ENCODE measurements at regions not wholly inside any gene's neighbourhood (a gene's known extent, or its start where the extent isn't known, plus 50 kb on each side); places are given as distances from the start of the nearest gene placed in this dataset.

- TF ChIP-seq, protein P1, sequence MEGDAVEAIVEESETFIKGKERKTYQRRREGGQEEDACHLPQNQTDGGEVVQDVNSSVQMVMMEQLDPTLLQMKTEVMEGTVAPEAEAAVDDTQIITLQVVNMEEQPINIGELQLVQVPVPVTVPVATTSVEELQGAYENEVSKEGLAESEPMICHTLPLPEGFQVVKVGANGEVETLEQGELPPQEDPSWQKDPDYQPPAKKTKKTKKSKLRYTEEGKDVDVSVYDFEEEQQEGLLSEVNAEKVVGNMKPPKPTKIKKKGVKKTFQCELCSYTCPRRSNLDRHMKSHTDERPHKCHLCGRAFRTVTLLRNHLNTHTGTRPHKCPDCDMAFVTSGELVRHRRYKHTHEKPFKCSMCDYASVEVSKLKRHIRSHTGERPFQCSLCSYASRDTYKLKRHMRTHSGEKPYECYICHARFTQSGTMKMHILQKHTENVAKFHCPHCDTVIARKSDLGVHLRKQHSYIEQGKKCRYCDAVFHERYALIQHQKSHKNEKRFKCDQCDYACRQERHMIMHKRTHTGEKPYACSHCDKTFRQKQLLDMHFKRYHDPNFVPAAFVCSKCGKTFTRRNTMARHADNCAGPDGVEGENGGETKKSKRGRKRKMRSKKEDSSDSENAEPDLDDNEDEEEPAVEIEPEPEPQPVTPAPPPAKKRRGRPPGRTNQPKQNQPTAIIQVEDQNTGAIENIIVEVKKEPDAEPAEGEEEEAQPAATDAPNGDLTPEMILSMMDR (conservative IDR thresholded peaks at IDR 0.05): no peak
- H3K27ac ChIP-seq: no peak overlapping the region
Measured at GRCh38 chr4:29581457-29581856, 1138.7 kb upstream of the PCDH7 start.

- no peak overlapping the region for H3K27ac ChIP-seq
- TF ChIP-seq, protein P1 (conservative IDR thresholded peaks at IDR 0.05): no peak
Measured at GRCh38 chr4:29588617-29589016, 1131.6 kb upstream of the PCDH7 start.

GRCh38 chr4:29596228-29596627, 1123.9 kb upstream of the PCDH7 start:
- no peak overlapping the region for H3K27ac ChIP-seq
- TF ChIP-seq, protein P1 (conservative IDR thresholded peaks at IDR 0.05): no peak

DNA sequence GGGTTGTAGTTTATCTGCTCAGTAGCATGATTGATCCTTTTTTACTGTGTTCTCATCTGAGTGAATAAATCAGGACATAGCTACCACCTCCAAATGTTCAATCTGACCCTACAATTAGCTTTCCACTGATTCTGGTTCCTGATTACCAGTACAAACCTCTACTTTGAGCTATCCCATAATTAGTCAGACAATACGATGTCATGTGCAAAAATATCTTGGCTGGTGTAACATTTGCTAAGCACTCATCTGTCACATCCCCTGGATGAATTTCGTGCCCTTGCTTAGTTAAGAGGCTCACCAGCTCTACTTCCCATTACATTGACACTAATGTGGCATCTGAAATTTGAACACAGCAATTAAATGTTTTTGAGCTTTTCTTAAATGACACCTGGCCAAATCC, 1101.0 kb upstream of the PCDH7 start:
- TF ChIP-seq, protein P1 (conservative IDR thresholded peaks at IDR 0.05): no peak
- no peak overlapping the region for H3K27ac ChIP-seq

GRCh38 chr4:29632199-29632598, 1088.0 kb upstream of the PCDH7 start:
- TF ChIP-seq, protein P1 (conservative IDR thresholded peaks at IDR 0.05): no peak
- no peak overlapping the region for H3K27ac ChIP-seq

DNA sequence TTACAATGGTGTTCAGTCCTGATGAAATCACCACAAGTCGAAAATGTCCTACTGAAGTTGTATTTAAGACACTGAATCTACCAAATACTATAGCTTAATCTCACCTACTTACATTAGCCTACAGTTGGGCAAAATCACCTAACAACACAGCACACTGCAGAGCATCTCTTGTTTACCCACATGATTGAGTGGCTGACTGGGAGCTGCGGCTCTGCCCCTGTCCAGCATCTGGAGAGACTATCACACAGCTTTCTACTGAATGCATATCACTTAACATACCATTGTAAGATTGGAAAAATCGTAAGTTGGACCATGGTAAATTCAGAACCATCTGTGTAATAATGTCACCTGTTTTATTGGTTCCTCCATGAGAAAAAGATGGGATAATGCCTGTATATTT, 1083.2 kb upstream of the PCDH7 start:
- H3K27ac ChIP-seq: no peak overlapping the region
- TF ChIP-seq, protein P1 (conservative IDR thresholded peaks at IDR 0.05): no peak

- H3K27ac ChIP-seq: no peak overlapping the region
- TF ChIP-seq, protein P1 (conservative IDR thresholded peaks at IDR 0.05): no peak
Measured at GRCh38 chr4:29653221-29653620, 1066.9 kb upstream of the PCDH7 start.

DNA sequence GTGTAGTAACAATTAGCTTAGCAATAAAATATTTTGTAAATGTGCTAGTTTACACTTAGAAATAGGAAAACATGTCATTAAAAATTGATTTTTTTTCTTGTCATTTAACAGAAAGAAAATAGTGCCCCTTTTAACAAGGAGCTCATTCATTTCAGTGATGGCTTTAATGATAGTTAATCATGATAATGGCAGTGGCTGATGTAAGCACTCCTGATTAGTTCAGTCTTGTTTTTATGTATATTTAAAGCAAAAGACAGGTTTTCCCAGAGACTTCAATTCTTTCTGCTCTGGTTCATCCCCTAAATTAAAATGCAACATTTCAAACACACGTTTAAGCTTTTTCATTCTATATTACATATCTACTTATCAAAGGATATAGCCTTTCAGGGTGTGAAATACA, 1039.5 kb upstream of the PCDH7 start:
- no peak overlapping the region for H3K27ac ChIP-seq
- TF ChIP-seq, protein P1 (conservative IDR thresholded peaks at IDR 0.05): no peak

Measured in VCaP (cell line).